OCI-LY7 (cell line): ENCODE measurements at regions not wholly inside any gene's neighbourhood (a gene's known extent, or its start where the extent isn't known, plus 50 kb on each side); places are given as distances from the start of the nearest gene placed in this dataset.

Experiments used
- BruUV-seq: library from RNA; stranded (reverse); fragments of 400-500 nt; replicated peaks from 2 replicates; lab custom pipeline; 2021; lab: Mats Ljungman, UMichigan
- CTCF ChIA-PET: fragments of 300-600 bp; sonication (Branson Sonifier 250); formaldehyde crosslinking; loops from one replicate; lab custom pipeline; 2022; ENCODE audit warnings: antibody characterized with exemption; ENCODE audit not compliant: unreplicated experiment; lab: Charles Lee
- POLR2A ChIA-PET: fragments of 300-600 bp; sonication (Branson Sonifier 250); formaldehyde crosslinking; loops from one replicate; lab custom pipeline; 2022; ENCODE audit warnings: antibody characterized with exemption; lab: Charles Lee
- DNase-seq: peaks from one replicate; pipeline ENCODE4 v3.0.0-alpha.2; 2015; ENCODE audit warnings: low spot score
- H2AFZ ChIP-seq: fragments of 200-600 bp; sonication (generic), shearing (Covaris generic); 2 replicates; pipeline ENCODE4 v1.6.1; 2014; ENCODE audit warnings: mild to moderate bottlenecking, antibody characterized with exemption, low read length, moderate library complexity
- H3K27ac ChIP-seq: fragments of 200-600 bp; sonication (generic); 2 replicates; pipeline ENCODE4 v1.5.1; 2014; ENCODE audit warnings: mixed run types, low read depth, mild to moderate bottlenecking, moderate library complexity, low read length, inconsistent platforms; ENCODE audit not compliant: poor library complexity, severe bottlenecking
- H3K36me3 ChIP-seq: fragments of 200-600 bp; sonication (generic); 2 replicates; pipeline ENCODE4 v1.6.1; 2014; ENCODE audit warnings: mild to moderate bottlenecking, antibody characterized with exemption, low read length, moderate library complexity, mixed read lengths; ENCODE audit not compliant: insufficient read depth
- H3K4me1 ChIP-seq: fragments of 200-600 bp; sonication (generic); 2 replicates; pipeline ENCODE4 v1.5.1; 2014; ENCODE audit warnings: mild to moderate bottlenecking, low read length; ENCODE audit not compliant: insufficient read depth, poor library complexity, severe bottlenecking
- H3K4me2 ChIP-seq: fragments of 200-600 bp; sonication (generic); 2 replicates; pipeline ENCODE4 v1.6.1; 2014; ENCODE audit warnings: mild to moderate bottlenecking, low read length
- H3K4me3 ChIP-seq: fragments of 200-600 bp; sonication (generic); 2 replicates; pipeline ENCODE4 v1.5.1; 2014; ENCODE audit warnings: mild to moderate bottlenecking, low read depth, low read length; ENCODE audit not compliant: poor library complexity, severe bottlenecking
- H3K79me2 ChIP-seq: fragments of 200-600 bp; sonication (generic); 2 replicates; pipeline ENCODE4 v1.6.1; 2016; ENCODE audit warnings: low read depth, mild to moderate bottlenecking, low read length, moderate library complexity, mixed read lengths; ENCODE audit not compliant: insufficient read depth
- H3K9me2 ChIP-seq: fragments of 200-600 bp; sonication (generic); 2 replicates; pipeline ENCODE4 v1.6.1; 2016; ENCODE audit warnings: mild to moderate bottlenecking, low read length, mixed read lengths; ENCODE audit not compliant: insufficient read depth
- H3K9me3 ChIP-seq: fragments of 200-600 bp; sonication (generic); 2 replicates; pipeline ENCODE4 v1.6.1; 2014; ENCODE audit warnings: mild to moderate bottlenecking, mixed run types, low read length, mixed read lengths
- H4K20me1 ChIP-seq: fragments of 200-600 bp; sonication (generic); 2 replicates; pipeline ENCODE4 v1.6.1; 2014; ENCODE audit warnings: mild to moderate bottlenecking, antibody characterized with exemption, low read length, moderate library complexity, mixed read lengths; ENCODE audit not compliant: insufficient read depth
- CTCF ChIP-seq: fragments of 200-600 bp; sonication (generic); conservative IDR thresholded peaks from 2 replicates; pipeline ENCODE4 v1.5.1; 2014; ENCODE audit warnings: mild to moderate bottlenecking, antibody characterized with exemption, low read length, moderate library complexity, mixed read lengths
- EZH2phosphoT487 ChIP-seq: fragments of 200-600 bp; sonication (generic); IDR thresholded peaks from 2 replicates; pipeline ENCODE4 v1.6.1; 2018; ENCODE audit warnings: low read depth, borderline replicate concordance, mild to moderate bottlenecking, mixed run types, antibody characterized with exemption, low read length, moderate library complexity, mixed read lengths
- intact Hi-C: fragments of 100-400 bp; cut with micrococcal nuclease; formaldehyde crosslinking; loops from one replicate; pipeline ENCODE4 v1.10.0; 2022; ENCODE audit not compliant: unreplicated experiment

- no peaks in the 10 kb centered on the region for H3K4me1 ChIP-seq
- no peaks in the 10 kb centered on the region for H3K79me2 ChIP-seq
- CTCF ChIA-PET: no interaction called here
- no peak overlapping the region for H3K4me3 ChIP-seq
- H4K20me1 ChIP-seq: no peaks in the 10 kb centered on the region
- H3K4me2 ChIP-seq: no peak overlapping the region
- no peaks in the 10 kb centered on the region for H3K9me2 ChIP-seq
- TF ChIP-seq CTCF (no peak), EZH2phosphoT487 (no peak)
- no peak for DNase-seq
- BruUV-seq: no TSS peak
- intact Hi-C loops: no loop called here
- H3K27ac ChIP-seq: no peak overlapping the region
- POLR2A ChIA-PET: no interaction called here
- no peaks in the 10 kb centered on the region for H3K36me3 ChIP-seq
- H2AFZ ChIP-seq: no peak overlapping the region
- no peaks in the 10 kb centered on the region for H3K9me3 ChIP-seq
Observed at GRCh38 chr17:13362341-13363122, 239.2 kb downstream of the HS3ST3A1 start.

- ChIA-PET POLR2A (no interaction called here), CTCF (no interaction called here)
- H3K79me2 ChIP-seq: no peaks in the 10 kb centered on the region
- no peaks in the 10 kb centered on the region for H4K20me1 ChIP-seq
- no peaks in the 10 kb centered on the region for H3K36me3 ChIP-seq
- H3K4me3 ChIP-seq: no peak overlapping the region
- BruUV-seq: no TSS peak
- no peak overlapping the region for H3K4me2 ChIP-seq
- no peaks in the 10 kb centered on the region for H3K9me3 ChIP-seq
- no peak overlapping the region for H2AFZ ChIP-seq
- H3K27ac ChIP-seq: no peak overlapping the region
- no peak for DNase-seq
- H3K4me1 ChIP-seq: no peaks in the 10 kb centered on the region
- no peaks in the 10 kb centered on the region for H3K9me2 ChIP-seq
- intact Hi-C loops: no loop called here
- no peak for TF ChIP-seq EZH2phosphoT487
- no peak for TF ChIP-seq CTCF
Observed at GRCh38 chr17:13359774-13360173, 242.0 kb downstream of the HS3ST3A1 start.

- H3K79me2 ChIP-seq: no peaks in the 10 kb centered on the region
- no peaks in the 10 kb centered on the region for H4K20me1 ChIP-seq
- H3K27ac ChIP-seq: no peak overlapping the region
- ChIA-PET CTCF (no interaction called here), POLR2A (interaction anchor here (0.6 kb wide), 1 partner anchor 1983 kb away, joined by 4 read pairs; no protein-coding TSS in a partner anchor)
- H3K9me2 ChIP-seq: no peaks in the 10 kb centered on the region
- H3K4me2 ChIP-seq: no peak overlapping the region
- no peak for TF ChIP-seq EZH2phosphoT487
- no peak for TF ChIP-seq CTCF
- intact Hi-C loops: no loop called here
- no peaks in the 10 kb centered on the region for H3K36me3 ChIP-seq
- H3K4me3 ChIP-seq: no peak overlapping the region
- no peaks in the 10 kb centered on the region for H3K4me1 ChIP-seq
- no peak for DNase-seq
- no peaks in the 10 kb centered on the region for H3K9me3 ChIP-seq
- no TSS peak for BruUV-seq
- no peak overlapping the region for H2AFZ ChIP-seq
Observed at GRCh38 chr17:13355054-13355453, 246.7 kb downstream of the HS3ST3A1 start.
